H9 (cell line): ENCODE measurements at regions not wholly inside any gene's neighbourhood (a gene's known extent, or its start where the extent isn't known, plus 50 kb on each side); places are given as distances from the start of the nearest gene placed in this dataset.

Experiments
- DNase-seq: peaks from one replicate; pipeline ENCODE4 v3.0.0-alpha.2; 2017
- H2AFZ ChIP-seq: one replicate; pipeline ENCODE4 v1.6.1; 2013; ENCODE audit warnings: mild to moderate bottlenecking, low read length, control low read depth, moderate library complexity
- H2AK5ac ChIP-seq: 2 replicates; pipeline ENCODE4 v1.6.1; 2013; ENCODE audit warnings: low read length, control low read depth, mixed read lengths; ENCODE audit not compliant: insufficient read length
- H2BK120ac ChIP-seq: one replicate; pipeline ENCODE4 v1.6.1; 2013; ENCODE audit warnings: low read depth, mild to moderate bottlenecking, low read length, control low read depth, inconsistent platforms; ENCODE audit not compliant: poor library complexity, severe bottlenecking
- H2BK12ac ChIP-seq: 2 replicates; pipeline ENCODE4 v1.6.1; 2013; ENCODE audit warnings: low read length, control low read depth, mixed read lengths, low read depth; ENCODE audit not compliant: insufficient read length
- H2BK15ac ChIP-seq: 2 replicates; pipeline ENCODE4 v1.6.1; 2013; ENCODE audit warnings: low read depth, low read length, control low read depth
- H2BK20ac ChIP-seq: one replicate; pipeline ENCODE4 v1.6.1; 2013; ENCODE audit warnings: low read depth, mild to moderate bottlenecking, low read length, control low read depth, inconsistent platforms; ENCODE audit not compliant: poor library complexity, severe bottlenecking
- H2BK5ac ChIP-seq: 2 replicates; pipeline ENCODE4 v1.6.1; 2013; ENCODE audit warnings: low read length, control low read depth, mixed read lengths; ENCODE audit not compliant: insufficient read length
- H3K14ac ChIP-seq: 2 replicates; pipeline ENCODE4 v1.6.1; 2013; ENCODE audit warnings: low read length, control low read depth; ENCODE audit not compliant: insufficient read depth
- H3K18ac ChIP-seq: 2 replicates; pipeline ENCODE4 v1.6.1; 2013; ENCODE audit warnings: low read depth, mild to moderate bottlenecking, mixed read lengths, low read length, control low read depth; ENCODE audit not compliant: insufficient read length
- H3K23ac ChIP-seq: 2 replicates; pipeline ENCODE4 v1.6.1; 2013; ENCODE audit warnings: low read length, control low read depth, mixed read lengths, low read depth; ENCODE audit not compliant: insufficient read length
- H3K23me2 ChIP-seq: 2 replicates; pipeline ENCODE4 v1.6.1; 2013; ENCODE audit warnings: low read depth, mild to moderate bottlenecking, mixed read lengths, low read length, control low read depth; ENCODE audit not compliant: insufficient read length, poor library complexity, severe bottlenecking
- H3K27ac ChIP-seq: 2 replicates; pipeline ENCODE4 v1.5.1; 2013; ENCODE audit warnings: low read length, control low read depth, mixed read lengths, low read depth; ENCODE audit not compliant: insufficient read length
- H3K27me3 ChIP-seq: 2 replicates; pipeline ENCODE4 v1.6.1; 2013; ENCODE audit warnings: low read length, control low read depth, inconsistent platforms; ENCODE audit not compliant: insufficient read depth
- H3K4ac ChIP-seq: 2 replicates; pipeline ENCODE4 v1.6.1; 2013; ENCODE audit warnings: low read depth, mild to moderate bottlenecking, control low read depth, inconsistent platforms, low read length, moderate library complexity
- H3K4me1 ChIP-seq: 2 replicates; pipeline ENCODE4 v1.6.1; 2013; ENCODE audit warnings: low read length, control low read depth, inconsistent platforms; ENCODE audit not compliant: insufficient read depth
- H3K4me2 ChIP-seq: 2 replicates; pipeline ENCODE4 v1.6.1; 2013; ENCODE audit warnings: low read length, control low read depth, mixed read lengths; ENCODE audit not compliant: insufficient read length, insufficient read depth
- H3K56ac ChIP-seq: 2 replicates; pipeline ENCODE4 v1.6.1; 2013; ENCODE audit warnings: low read depth, mild to moderate bottlenecking, mixed read lengths, low read length, control low read depth; ENCODE audit not compliant: insufficient read length
- H3K79me1 ChIP-seq: 2 replicates; pipeline ENCODE4 v1.6.1; 2013; ENCODE audit warnings: low read depth, mild to moderate bottlenecking, moderate library complexity, low read length, control low read depth, inconsistent platforms; ENCODE audit not compliant: insufficient read depth, poor library complexity, severe bottlenecking
- H3K79me2 ChIP-seq: 2 replicates; pipeline ENCODE4 v1.6.1; 2013; ENCODE audit warnings: low read length, control low read depth, inconsistent platforms; ENCODE audit not compliant: insufficient read depth
- H3K9ac ChIP-seq: 2 replicates; pipeline ENCODE4 v1.6.1; 2013; ENCODE audit warnings: low read length, control low read depth, mixed read lengths; ENCODE audit not compliant: insufficient read length; ENCODE audit errors: extremely low read depth
- H3K9me3 ChIP-seq: one replicate; pipeline ENCODE4 v1.6.1; 2013; ENCODE audit warnings: low read depth, low read length, inconsistent platforms; ENCODE audit not compliant: control insufficient read depth
- H3T11ph ChIP-seq: one replicate; pipeline ENCODE4 v1.6.1; 2013; ENCODE audit warnings: mild to moderate bottlenecking, low read length, control low read depth, inconsistent platforms
- H4K20me1 ChIP-seq: one replicate; pipeline ENCODE4 v1.6.1; 2013; ENCODE audit not compliant: control insufficient read depth, insufficient read length, insufficient read depth
- H4K5ac ChIP-seq: 2 replicates; pipeline ENCODE4 v1.6.1; 2013; ENCODE audit warnings: low read depth, mild to moderate bottlenecking, mixed read lengths, low read length, control low read depth; ENCODE audit not compliant: insufficient read length
- H4K8ac ChIP-seq: replicated peaks from 2 replicates; pipeline ENCODE4 v1.6.1; 2013; ENCODE audit warnings: low read length, control low read depth, mixed read lengths, low read depth; ENCODE audit not compliant: insufficient read length
- H4K91ac ChIP-seq: 2 replicates; pipeline ENCODE4 v1.6.1; 2013; ENCODE audit warnings: low read depth, mild to moderate bottlenecking, moderate library complexity, mixed read lengths, low read length, control low read depth; ENCODE audit not compliant: insufficient read length
- H3K27ac Mint-ChIP-seq, 3 experiments: 2 replicates in 2 of 3; 3 replicates in 1 of 3; pipeline ENCODE4 v1.8.0; 2020 to 2021; ENCODE audit warnings: mixed read lengths in 3 of 3, mild to moderate bottlenecking in 1 of 3, moderate library complexity in 1 of 3
- H3K27me3 Mint-ChIP-seq: 2 replicates; pipeline ENCODE4 v1.8.0; 2021; ENCODE audit warnings: low read depth, mild to moderate bottlenecking, moderate library complexity, mixed read lengths
- H3K36me3 Mint-ChIP-seq, 3 experiments: 2 replicates in 2 of 3; 3 replicates in 1 of 3; pipeline ENCODE4 v1.8.0; 2020 to 2021; ENCODE audit warnings: low read depth in 3 of 3, mixed read lengths in 3 of 3; ENCODE audit not compliant: insufficient read depth in 1 of 3
- H3K4me1 Mint-ChIP-seq, 2 experiments: 2 replicates each; pipeline ENCODE4 v1.8.0; 2020; ENCODE audit warnings: mixed read lengths in 2 of 2
- H3K4me3 Mint-ChIP-seq, 2 experiments: 2 replicates in 1 of 2; 3 replicates in 1 of 2; pipeline ENCODE4 v1.8.0; 2020 to 2021; ENCODE audit warnings: mild to moderate bottlenecking in 2 of 2, mixed read lengths in 2 of 2, moderate library complexity in 1 of 2
- H3K9me3 Mint-ChIP-seq, 2 experiments: 2 replicates in 1 of 2; 3 replicates in 1 of 2; pipeline ENCODE4 v1.8.0; 2020; ENCODE audit warnings: mild to moderate bottlenecking in 2 of 2, mixed read lengths in 2 of 2, moderate library complexity in 1 of 2
- CTCF ChIP-seq: fragments of 200-600 bp; sonication (generic); conservative IDR thresholded peaks from 3 replicates; pipeline ENCODE4 v1.8.0; 2021; ENCODE audit warnings: antibody characterized with exemption, mild to moderate bottlenecking
- WGBS: extraction: QIAGEN DNeasy Blood & Tissue Kit; methylation state at CpG from one replicate; pipeline ENCODE4 v1.1.7; 2013; ENCODE audit warnings: missing lambda C conversion rate, low lambda C conversion rate, mixed read lengths; ENCODE audit not compliant: insufficient read length; ENCODE audit errors: extremely low coverage; 5-methylcytosine and 5-hydroxymethylcytosine counted together

GRCh38 chr1:73755649-73756048 lies 442.3 kb downstream of the LRRIQ3 start:
- Mint-ChIP-seq H3K36me3 (no peaks in the 10 kb centered on the region), H3K27ac (no peak overlapping the region), H3K4me3 (no peak overlapping the region), H3K27me3 (no peaks in the 10 kb centered on the region), H3K9me3 (no peaks in the 10 kb centered on the region), H3K4me1 (no peaks in the 10 kb centered on the region; a peak in 1 of 4 replicates)
- H2BK120ac ChIP-seq, result no peak overlapping the region
- no peak for TF ChIP-seq CTCF
- H3K23ac ChIP-seq, result no peak overlapping the region
- H3K4me2 ChIP-seq, result no peak overlapping the region
- H3K18ac ChIP-seq, result no peak overlapping the region
- H4K91ac ChIP-seq, result no peak overlapping the region
- no peak for DNase-seq
- no peak overlapping the region for H3K27ac ChIP-seq
- H2AFZ ChIP-seq, result no peak overlapping the region
- H3K79me1 ChIP-seq, result no peaks in the 10 kb centered on the region
- H3K9me3 ChIP-seq, result no peaks in the 10 kb centered on the region
- H2BK5ac ChIP-seq, result no peak overlapping the region
- H3K9ac ChIP-seq, result no peak overlapping the region
- no peak overlapping the region for H2BK20ac ChIP-seq
- no peak overlapping the region for H2BK12ac ChIP-seq
- no peaks in the 10 kb centered on the region for H3K23me2 ChIP-seq
- H3T11ph ChIP-seq, result no peak overlapping the region
- H3K56ac ChIP-seq, result no peak overlapping the region
- H3K27me3 ChIP-seq, result no peaks in the 10 kb centered on the region
- H3K79me2 ChIP-seq, result no peaks in the 10 kb centered on the region
- no peak overlapping the region for H3K4ac ChIP-seq
- no peak overlapping the region for H2AK5ac ChIP-seq
- no peak overlapping the region for H4K5ac ChIP-seq
- no peak overlapping the region for H4K8ac ChIP-seq
- no peak overlapping the region for H2BK15ac ChIP-seq
- no CpG with 5 or more reads among the region's 2 CpGs for WGBS
- H3K4me1 ChIP-seq, result no peaks in the 10 kb centered on the region; the same call in 1 of the 2 replicates
- H4K20me1 ChIP-seq, result no peaks in the 10 kb centered on the region
- no peak overlapping the region for H3K14ac ChIP-seq
